Pancreas (tissue), 10 donors: ENCODE measurements at regions not wholly inside any gene's neighbourhood (a gene's known extent, or its start where the extent isn't known, plus 50 kb on each side); places are given as distances from the start of the nearest gene placed in this dataset.
"Not testable (repeated sequence)": the region's sequence is repeated elsewhere in the genome, so short reads cannot be mapped to it uniquely, and the experiment has no call there.

ENCODE experiments used
- ATAC-seq, 4 donors: fragments of 200-7000 bp; cut with Tn5 transposase; one replicate each; pipeline versions ENCODE4 v1.8.0 to v1.9.1; 2020; ENCODE audit warnings: mild to moderate bottlenecking in 4 of 4, moderate library complexity in 4 of 4
- DNase-seq, 6 donors: peaks; one replicate each; pipeline ENCODE4 v3.0.0-alpha.2; 2020
- FAIRE-seq: peaks from 2 replicates; lab custom pipeline; 2012; peaks lifted over from hg19 to GRCh38; lab: Jason Lieb, UNC
- H3K27ac ChIP-seq, 4 donors: fragments of 200-600 bp; sonication (generic); 1 replicate in 3 of 4; 2 replicates in 1 of 4; pipeline versions ENCODE4 v1.5.0 to v1.8.0; 2020
- H3K27me3 ChIP-seq, 4 donors: fragments of 200-600 bp; one replicate each; pipeline ENCODE4 v1.8.0; 2021
- H3K36me3 ChIP-seq, 3 donors: fragments of 200-600 bp; sonication (generic) in 1 of 3; one replicate each; pipeline versions ENCODE4 v1.5.0 to v1.8.0; 2020 to 2021
- H3K4me1 ChIP-seq, 3 donors: fragments of 200-600 bp; one replicate each; pipeline ENCODE4 v1.8.0; 2021
- H3K4me3 ChIP-seq, 4 donors: fragments of 200-600 bp; sonication (generic) in 2 of 4; one replicate each; pipeline versions ENCODE4 v1.5.0 to v1.8.0; 2020 to 2021
- H3K9me3 ChIP-seq, 4 donors: fragments of 200-600 bp; one replicate each; pipeline ENCODE4 v1.8.0; 2021
- CTCF ChIP-seq, 4 donors: fragments of 200-600 bp; sonication (generic) in 3 of 4; IDR thresholded peaks; one replicate each; pipeline versions ENCODE4 v1.5.0 to v1.8.0; 2021; ENCODE audit warnings: antibody characterized with exemption in 4 of 4
- WGBS, 2 donors: extraction: QIAGEN DNeasy Blood & Tissue Kit; methylation state at CpG; one replicate each; pipeline ENCODE4 v1.1.7; 2013; 5-methylcytosine and 5-hydroxymethylcytosine counted together
- intact Hi-C, 3 donors: fragments of 100-400 bp; cut with DNase I; formaldehyde crosslinking; loops; one replicate each; pipeline versions ENCODE4 v1.11.1 to v1.14.2; 2022
- donor health status: healthy with polysubstance abuse.
- donor health status: DM: no; HTN: no; CAD: no; lungs with moderate emphysema.
- donor health status: DM: no; HTN: no; CAD: no.
- donor health status: control.
- donor health status: control.
- donor health status: Bipolar disorder and iron deficiency.
- donor health status: DM: yes; HTN: yes; CAD: no.
- donor health status: DM: no; HTN: no; CAD: no.
- donor health status: DM: no; HTN: no; CAD: no.
- donor health status: DM: yes; HTN: yes; CAD: no.

- no peaks in the 10 kb centered on the region for H3K27me3 ChIP-seq
- intact Hi-C loops, result no loop called here
- no peak for FAIRE-seq
- peaks cover 3 to 14% (median 4%) of the 10 kb centered on the region in 3 donors for H3K4me1 ChIP-seq
- 72 to 74% methylated on average over 3 of the region's 3 CpGs for WGBS, 2 donors
- no peak for DNase-seq
- no peak for TF ChIP-seq CTCF (IDR thresholded peaks at IDR 0.05)
- ATAC-seq, result no peak
- no peak overlapping the region for H3K4me3 ChIP-seq
- no peaks in the 10 kb centered on the region for H3K36me3 ChIP-seq
- no peaks in the 10 kb centered on the region for H3K9me3 ChIP-seq
- H3K27ac ChIP-seq, result no peak overlapping the region
Observed at GRCh38 chr4:77251751-77252150, 94.7 kb downstream of the CCNG2 start.

- intact Hi-C loops, result no loop called here
- FAIRE-seq, result no peak
- H3K4me1 ChIP-seq, result no peaks in the 10 kb centered on the region
- no peak for TF ChIP-seq CTCF (IDR thresholded peaks at IDR 0.05)
- no peak for DNase-seq
- H3K36me3 ChIP-seq, result no peaks in the 10 kb centered on the region
- no peak for ATAC-seq
- H3K9me3 ChIP-seq, result no peaks in the 10 kb centered on the region
- no peak overlapping the region for H3K4me3 ChIP-seq
- no peaks in the 10 kb centered on the region for H3K27me3 ChIP-seq
- 79 to 91% methylated on average over 2 of the region's 2 CpGs for WGBS, 2 donors
- H3K27ac ChIP-seq, result no peak overlapping the region
Observed at GRCh38 chr4:77263247-77263646, 106.2 kb downstream of the CCNG2 start.

GRCh38 chr4:77263976-77264375 is 107.0 kb downstream of the CCNG2 start:
- H3K4me3 ChIP-seq, DNase-seq, H3K27ac ChIP-seq, H3K4me1 ChIP-seq, H3K27me3 ChIP-seq, intact Hi-C loops, H3K36me3 ChIP-seq, ATAC-seq, H3K9me3 ChIP-seq, FAIRE-seq: not testable (repeated sequence)
- WGBS, 2 donors, result 31 to 36% methylated on average over 4 of the region's 4 CpGs

GRCh38 chr4:77264826-77265225 is 107.8 kb downstream of the CCNG2 start:
- intact Hi-C loops, result no loop called here
- DNase-seq (no peak), ATAC-seq (no peak), FAIRE-seq (no peak)
- Histone ChIP-seq H3K4me1 (no peaks in the 10 kb centered on the region), H3K4me3 (no peak overlapping the region), H3K27me3 (no peaks in the 10 kb centered on the region), H3K36me3 (no peaks in the 10 kb centered on the region), H3K9me3 (no peaks in the 10 kb centered on the region), H3K27ac (no peak overlapping the region)
- WGBS, 2 donors, result 57 to 70% methylated on average over 2 of the region's 2 CpGs
- TF ChIP-seq CTCF (IDR thresholded peaks at IDR 0.05), result no peak

- FAIRE-seq, result no peak
- ATAC-seq, result peak in 2 of 4 donors; percentile 69 to 76
- Histone ChIP-seq H3K9me3 (no peaks in the 10 kb centered on the region), H3K27ac (no peak overlapping the region), H3K27me3 (no peaks in the 10 kb centered on the region), H3K36me3 (no peaks in the 10 kb centered on the region), H3K4me3 (no peak overlapping the region), H3K4me1 (no peaks in the 10 kb centered on the region)
- 67 to 74% methylated on average over 2 of the region's 2 CpGs for WGBS, 2 donors
- no peak for TF ChIP-seq CTCF (IDR thresholded peaks at IDR 0.05)
- intact Hi-C loops, result no loop called here
- DNase-seq, result no peak
Observed at GRCh38 chr4:77268108-77268507, 111.1 kb downstream of the CCNG2 start.
